Esophagus muscularis mucosa (tissue), 4 donors: ENCODE measurements at regions not wholly inside any gene's neighbourhood (a gene's known extent, or its start where the extent isn't known, plus 50 kb on each side); places are given as distances from the start of the nearest gene placed in this dataset.

Source experiments
- DNase-seq: peaks from one replicate; pipeline ENCODE4 v3.0.0-alpha.2; 2017; ENCODE audit errors: extremely low spot score
- H3K27ac ChIP-seq, 4 donors: fragments of 200-600 bp; sonication (generic); replicated peaks in 1 of 4; 1 replicate in 3 of 4; 2 replicates in 1 of 4; pipeline ENCODE4 v1.5.1; 2016 to 2019; ENCODE audit warnings: mild to moderate bottlenecking in 1 of 4
- H3K27me3 ChIP-seq, 4 donors: fragments of 200-600 bp; sonication (generic); one replicate each; pipeline versions ENCODE4 v1.5.1 to v1.6.0; 2016 to 2019
- H3K36me3 ChIP-seq, 4 donors: fragments of 200-600 bp; sonication (generic); one replicate each; pipeline ENCODE4 v1.5.1; 2016 to 2019
- H3K4me1 ChIP-seq, 4 donors: fragments of 200-600 bp; sonication (generic); one replicate each; pipeline ENCODE4 v1.5.1; 2016 to 2019
- H3K4me3 ChIP-seq, 4 donors: fragments of 200-600 bp; sonication (generic); 1 replicate in 2 of 4; 2 replicates in 2 of 4; pipeline ENCODE4 v1.5.1; 2016 to 2019; ENCODE audit warnings: mild to moderate bottlenecking in 4 of 4, moderate library complexity in 1 of 4
- H3K9me3 ChIP-seq, 4 donors: fragments of 200-600 bp; sonication (generic); 1 replicate in 3 of 4; 2 replicates in 1 of 4; pipeline ENCODE4 v1.5.1; 2016 to 2019
- CTCF ChIP-seq, 3 experiments: fragments of 200-600 bp in 2 of 3; fragments of 450-650 bp in 1 of 3; sonication (generic) in 2 of 3; IDR thresholded peaks; one replicate each; pipeline ENCODE4 v1.5.1; 2017 to 2019; ENCODE audit warnings: antibody characterized with exemption in 3 of 3, mild to moderate bottlenecking in 2 of 3, moderate library complexity in 1 of 3
- EP300 ChIP-seq: sonication (generic); formaldehyde crosslinking; IDR thresholded peaks from one replicate; pipeline ENCODE4 v1.6.1; 2017; ENCODE audit warnings: antibody characterized with exemption
- POLR2A ChIP-seq: fragments of 450-650 bp; IDR thresholded peaks from one replicate; pipeline ENCODE4 v1.6.1; 2017; ENCODE audit warnings: antibody characterized with exemption, moderate library complexity, mild to moderate bottlenecking, low read depth
- POLR2AphosphoS5 ChIP-seq, 2 donors: sonication (generic); formaldehyde crosslinking; IDR thresholded peaks; one replicate each; pipeline ENCODE4 v1.6.1; 2017; ENCODE audit warnings: antibody characterized with exemption in 2 of 2
- WGBS: methylation state at CpG from one replicate; pipeline ENCODE4 v1.1.5; 2018; 5-methylcytosine and 5-hydroxymethylcytosine counted together
- intact Hi-C: fragments of 100-400 bp; cut with DNase I; formaldehyde crosslinking; loops from one replicate; pipeline ENCODE4 v1.15.1; 2023

- WGBS = 53% methylated on average over 3 of the region's 9 CpGs
These were observed 109.6 kb downstream of the GLI2 start for GRCh38 chr2:120845277-120845676.

GRCh38 chr2:120846406-120847095 is 110.9 kb downstream of the GLI2 start:
- no peak overlapping the region for H3K4me3 ChIP-seq
- H3K27ac ChIP-seq = no peak overlapping the region
- intact Hi-C loops = no loop called here
- peaks cover 0 to 15% (median 0%) of the 10 kb centered on the region in 4 donors for H3K9me3 ChIP-seq
- WGBS = 86% methylated on average over 6 of the region's 14 CpGs
- H3K36me3 ChIP-seq = no peaks in the 10 kb centered on the region
- peaks cover 0 to 21% (median 8%) of the 10 kb centered on the region in 4 donors for H3K4me1 ChIP-seq
- no peaks in the 10 kb centered on the region for H3K27me3 ChIP-seq
- no peak for DNase-seq
- no peak for TF ChIP-seq EP300
- no peak for TF ChIP-seq POLR2AphosphoS5 (IDR thresholded peaks at IDR 0.05)
- no peak for TF ChIP-seq CTCF (IDR thresholded peaks at IDR 0.05)
- TF ChIP-seq POLR2A = no peak

More at GRCh38 chr2:120845277-120845676, 109.6 kb downstream of the GLI2 start:
- DNase-seq = no peak
- TF ChIP-seq CTCF (IDR thresholded peaks at IDR 0.05) = no peak
- peak in 1 of 2 donors; percentile 55 for TF ChIP-seq POLR2AphosphoS5 (IDR thresholded peaks at IDR 0.05)
- Histone ChIP-seq H3K9me3 (peaks cover 0 to 15% (median 0%) of the 10 kb centered on the region in 4 donors), H3K27me3 (no peaks in the 10 kb centered on the region), H3K4me3 (no peak overlapping the region), H3K4me1 (peaks cover 0 to 10% (median 4%) of the 10 kb centered on the region in 4 donors), H3K27ac (no peak overlapping the region), H3K36me3 (no peaks in the 10 kb centered on the region)
- intact Hi-C loops = no loop called here

- Histone ChIP-seq H3K27me3 (no peaks in the 10 kb centered on the region), H3K27ac (no peak overlapping the region), H3K36me3 (no peaks in the 10 kb centered on the region), H3K9me3 (peaks cover 0 to 15% (median 0%) of the 10 kb centered on the region in 4 donors), H3K4me1 (peaks cover 0 to 24% (median 8%) of the 10 kb centered on the region in 4 donors), H3K4me3 (no peak overlapping the region)
- DNase-seq = no peak
- TF ChIP-seq CTCF (IDR thresholded peaks at IDR 0.05) (no peak), EP300 (no peak), POLR2AphosphoS5 (IDR thresholded peaks at IDR 0.05) (no peak), POLR2A (no peak)
- intact Hi-C loops = no loop called here
- 81% methylated on average over 22 of the region's 24 CpGs for WGBS
These were observed 112.1 kb downstream of the GLI2 start for GRCh38 chr2:120847700-120848321.

- WGBS = 97% methylated on average over 2 of the region's 2 CpGs
- Histone ChIP-seq H3K27me3 (no peaks in the 10 kb centered on the region), H3K4me1 (peaks cover 0 to 24% (median 8%) of the 10 kb centered on the region in 4 donors), H3K4me3 (no peak overlapping the region), H3K27ac (no peak overlapping the region), H3K9me3 (peaks cover 0 to 15% (median 0%) of the 10 kb centered on the region in 4 donors), H3K36me3 (no peaks in the 10 kb centered on the region)
- intact Hi-C loops = no loop called here
- no peak for TF ChIP-seq POLR2A
- TF ChIP-seq EP300 = no peak
- TF ChIP-seq CTCF (IDR thresholded peaks at IDR 0.05) = no peak
- no peak for TF ChIP-seq POLR2AphosphoS5 (IDR thresholded peaks at IDR 0.05)
- DNase-seq = no peak
These were observed 113.6 kb downstream of the GLI2 start for GRCh38 chr2:120849278-120849677.
